ENCODE measurements at regions not wholly inside any gene's neighbourhood (a gene's known extent, or its start where the extent isn't known, plus 50 kb on each side); places are given as distances from the start of the nearest gene placed in this dataset.

DNA sequence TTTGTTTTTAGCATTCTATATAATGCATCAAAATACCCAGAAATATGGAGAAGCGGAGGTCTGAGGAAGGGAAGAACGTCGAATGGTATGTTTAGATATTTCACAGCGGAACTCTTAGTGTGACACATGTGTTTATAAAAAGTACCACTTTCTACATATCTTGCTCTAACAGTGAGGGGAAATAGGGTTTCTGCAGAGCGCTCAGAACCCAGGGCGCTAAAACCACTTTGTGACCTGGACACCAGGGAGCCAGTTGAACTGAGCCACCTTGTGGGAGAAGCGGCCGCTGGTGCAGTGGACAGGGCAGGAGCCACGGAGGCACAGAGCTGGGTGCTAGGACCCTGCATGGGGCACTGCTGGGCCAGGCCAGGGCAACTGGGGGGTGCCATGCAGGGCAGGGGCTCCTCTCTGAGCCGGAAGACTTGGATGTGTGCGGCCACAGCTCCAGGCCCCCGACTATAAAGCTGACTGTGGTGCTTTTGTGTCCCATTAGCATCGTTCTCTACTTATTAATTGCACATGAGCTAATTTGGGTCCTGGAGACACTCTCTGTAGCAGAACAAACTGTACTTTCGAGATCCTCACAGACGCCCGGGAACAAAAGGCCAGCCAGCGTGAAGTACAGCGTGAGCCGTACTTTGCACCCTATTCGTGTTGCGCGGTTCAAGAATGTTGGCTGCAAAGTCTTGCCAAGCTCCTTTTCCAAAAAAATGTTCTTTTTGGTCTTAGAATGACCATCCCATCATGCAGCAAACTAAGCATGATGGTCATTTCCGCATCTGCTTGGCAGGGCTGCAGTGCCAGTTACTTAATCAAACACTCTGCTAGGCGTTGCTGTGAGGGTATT lies 151.9 kb upstream of the ALKAL2 start:
- Mint-ChIP-seq H3K36me3 (ENCODE audit: low read depth) (no peaks in the 10 kb centered on the region), H3K4me1 (peaks cover 13% of the 10 kb centered on the region), H3K27me3 (ENCODE audit: low read depth) (peaks cover 6% of the 10 kb centered on the region), H3K4me3 (no peak overlapping the region), H3K9me3 (no peaks in the 10 kb centered on the region), H3K27ac (no peak overlapping the region)
- TF ChIP-seq, protein P1, sequence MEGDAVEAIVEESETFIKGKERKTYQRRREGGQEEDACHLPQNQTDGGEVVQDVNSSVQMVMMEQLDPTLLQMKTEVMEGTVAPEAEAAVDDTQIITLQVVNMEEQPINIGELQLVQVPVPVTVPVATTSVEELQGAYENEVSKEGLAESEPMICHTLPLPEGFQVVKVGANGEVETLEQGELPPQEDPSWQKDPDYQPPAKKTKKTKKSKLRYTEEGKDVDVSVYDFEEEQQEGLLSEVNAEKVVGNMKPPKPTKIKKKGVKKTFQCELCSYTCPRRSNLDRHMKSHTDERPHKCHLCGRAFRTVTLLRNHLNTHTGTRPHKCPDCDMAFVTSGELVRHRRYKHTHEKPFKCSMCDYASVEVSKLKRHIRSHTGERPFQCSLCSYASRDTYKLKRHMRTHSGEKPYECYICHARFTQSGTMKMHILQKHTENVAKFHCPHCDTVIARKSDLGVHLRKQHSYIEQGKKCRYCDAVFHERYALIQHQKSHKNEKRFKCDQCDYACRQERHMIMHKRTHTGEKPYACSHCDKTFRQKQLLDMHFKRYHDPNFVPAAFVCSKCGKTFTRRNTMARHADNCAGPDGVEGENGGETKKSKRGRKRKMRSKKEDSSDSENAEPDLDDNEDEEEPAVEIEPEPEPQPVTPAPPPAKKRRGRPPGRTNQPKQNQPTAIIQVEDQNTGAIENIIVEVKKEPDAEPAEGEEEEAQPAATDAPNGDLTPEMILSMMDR (IDR thresholded peaks at IDR 0.05; ENCODE audit: unreplicated experiment in 3 of 3): no peak

DNA sequence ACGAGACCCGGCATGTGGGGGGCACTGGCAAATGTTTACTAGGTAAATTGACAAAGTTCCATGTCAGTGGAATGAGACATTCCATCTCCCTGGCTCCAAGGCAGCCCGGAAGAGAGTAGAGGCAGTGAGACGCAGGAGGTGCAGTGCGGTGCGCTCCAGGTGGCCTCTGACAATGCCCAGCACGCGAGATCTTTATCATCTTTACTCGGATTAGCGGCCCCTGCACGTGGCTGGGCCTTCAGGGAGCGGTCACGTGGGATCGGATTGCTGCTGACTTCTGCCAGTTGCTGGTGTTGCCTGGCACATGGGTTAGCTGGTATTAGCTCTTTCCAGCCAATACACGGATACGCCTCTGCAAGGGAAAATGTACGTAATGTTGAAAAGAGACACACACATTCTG lies 151.2 kb upstream of the ALKAL2 start:
- Mint-ChIP-seq H3K27me3 (ENCODE audit: low read depth) (peaks cover 6% of the 10 kb centered on the region), H3K36me3 (ENCODE audit: low read depth) (no peaks in the 10 kb centered on the region), H3K4me1 (peaks cover 16% of the 10 kb centered on the region), H3K27ac (no peak overlapping the region), H3K4me3 (no peak overlapping the region), H3K9me3 (no peaks in the 10 kb centered on the region)
- TF ChIP-seq, protein P1 (IDR thresholded peaks at IDR 0.05; ENCODE audit: unreplicated experiment in 3 of 3): no peak

DNA sequence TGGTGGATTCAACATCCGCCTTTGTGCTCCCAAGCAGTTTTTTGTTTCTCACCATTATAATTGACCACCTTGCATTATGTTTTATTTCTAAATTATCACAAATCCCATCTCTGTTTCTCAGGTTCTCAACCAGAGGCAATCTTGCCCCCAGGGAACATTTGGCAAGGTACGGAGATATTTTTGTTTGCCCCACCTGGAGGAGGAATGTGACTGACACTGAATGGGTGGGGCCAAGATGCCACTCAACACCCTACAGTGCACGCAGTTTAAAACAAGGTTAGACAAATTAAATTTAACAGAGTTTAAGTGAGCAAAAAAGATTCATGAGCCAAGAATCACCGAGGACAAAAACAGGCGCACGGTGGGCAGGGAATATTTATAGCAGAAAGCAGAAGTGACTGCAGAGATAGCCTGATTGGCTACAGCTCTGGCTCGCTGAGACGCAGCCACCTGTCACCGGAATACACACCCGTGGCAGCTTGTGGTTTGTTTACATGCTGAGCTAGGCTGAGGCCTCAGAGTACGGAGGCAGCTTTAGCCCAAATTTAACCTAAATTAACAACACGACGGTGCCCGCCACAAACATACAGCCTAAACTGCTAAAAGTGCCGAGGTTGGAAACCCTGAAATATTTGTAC lies 150.0 kb upstream of the ALKAL2 start:
- no peaks in the 10 kb centered on the region for H3K9me3 Mint-ChIP-seq
- H3K27me3 Mint-ChIP-seq (ENCODE audit: low read depth): peaks cover 6% of the 10 kb centered on the region
- no peak overlapping the region for H3K27ac Mint-ChIP-seq
- H3K4me1 Mint-ChIP-seq: peaks cover 19% of the 10 kb centered on the region
- TF ChIP-seq, protein P1 (IDR thresholded peaks at IDR 0.05; ENCODE audit: unreplicated experiment in 3 of 3): no peak
- H3K36me3 Mint-ChIP-seq (ENCODE audit: low read depth): no peaks in the 10 kb centered on the region
- H3K4me3 Mint-ChIP-seq: peak overlapping the region in 1 of 3 experiments; percentile 4

GRCh38 chr2:437180-437579 lies 149.3 kb upstream of the ALKAL2 start:
- peaks cover 19% of the 10 kb centered on the region for H3K4me1 Mint-ChIP-seq
- no peak overlapping the region for H3K4me3 Mint-ChIP-seq
- no peaks in the 10 kb centered on the region for H3K36me3 Mint-ChIP-seq (ENCODE audit: low read depth)
- no peaks in the 10 kb centered on the region for H3K9me3 Mint-ChIP-seq
- peaks cover 7% of the 10 kb centered on the region for H3K27me3 Mint-ChIP-seq (ENCODE audit: low read depth)
- TF ChIP-seq, protein P1 (IDR thresholded peaks at IDR 0.05; ENCODE audit: unreplicated experiment in 3 of 3): no peak
- no peak overlapping the region for H3K27ac Mint-ChIP-seq

DNA sequence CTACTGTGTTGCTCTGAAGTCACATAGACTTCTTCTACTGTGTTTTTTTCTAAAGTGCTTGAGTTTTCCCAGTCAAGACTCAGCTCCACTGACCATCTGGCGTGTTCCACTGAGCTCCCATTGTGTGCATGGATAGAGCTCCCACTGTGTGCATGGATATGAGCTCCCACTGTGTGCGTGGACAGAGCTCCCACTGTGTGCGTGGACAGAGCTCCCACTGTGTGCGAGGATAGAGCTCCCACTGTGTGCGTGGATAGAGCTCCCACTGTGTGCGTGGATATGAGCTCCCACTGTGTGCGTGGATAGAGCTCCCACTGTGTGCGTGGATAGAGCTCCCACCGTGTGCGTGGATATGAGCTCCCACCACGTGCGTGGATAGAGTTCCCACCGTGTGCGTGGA lies 148.3 kb upstream of the ALKAL2 start:
- no peak overlapping the region for H3K27ac Mint-ChIP-seq
- TF ChIP-seq, protein P1 (IDR thresholded peaks at IDR 0.05; ENCODE audit: unreplicated experiment in 3 of 3): no peak
- H3K9me3 Mint-ChIP-seq: no peaks in the 10 kb centered on the region
- H3K4me3 Mint-ChIP-seq: no peak overlapping the region
- peaks cover 11% of the 10 kb centered on the region for H3K27me3 Mint-ChIP-seq (ENCODE audit: low read depth)
- peaks cover 19% of the 10 kb centered on the region for H3K4me1 Mint-ChIP-seq
- H3K36me3 Mint-ChIP-seq (ENCODE audit: low read depth): no peaks in the 10 kb centered on the region
